Activated CD8-positive, alpha-beta T cell treated with anti-CD3 and anti-CD28 coated beads for 36 hours (primary cell): ENCODE measurements at regions not wholly inside any gene's neighbourhood (a gene's known extent, or its start where the extent isn't known, plus 50 kb on each side); places are given as distances from the start of the nearest gene placed in this dataset.

Experiments used
- ATAC-seq: fragments of 200-7000 bp; cut with Tn5 transposase; one replicate; pipeline ENCODE4 v1.10.0; 2021; ENCODE audit warnings: mild to moderate bottlenecking, moderate library complexity
- CTCF ChIA-PET: fragments of 350-600 bp; sonication (Branson Sonifier 250); formaldehyde crosslinking; loops from one replicate; lab custom pipeline; 2021; ENCODE audit warnings: antibody characterized with exemption; lab: Charles Lee
- POLR2A ChIA-PET: fragments of 350-600 bp; sonication (Branson Sonifier 250); formaldehyde crosslinking; loops from one replicate; lab custom pipeline; 2021; ENCODE audit warnings: antibody characterized with exemption; lab: Charles Lee
- DNase-seq: peaks from one replicate; pipeline ENCODE4 v3.0.0-alpha.2; 2020
- H3K27ac Mint-ChIP-seq: one replicate; pipeline ENCODE4 v1.8.0; 2021; ENCODE audit warnings: mild to moderate bottlenecking, mixed read lengths
- H3K27me3 Mint-ChIP-seq: one replicate; pipeline ENCODE4 v1.8.0; 2021; ENCODE audit warnings: mixed read lengths
- H3K36me3 Mint-ChIP-seq: one replicate; pipeline ENCODE4 v1.8.0; 2021; ENCODE audit warnings: low read depth, mixed read lengths
- H3K4me1 Mint-ChIP-seq: one replicate; pipeline ENCODE4 v1.8.0; 2021; ENCODE audit warnings: low read depth, mixed read lengths
- H3K4me3 Mint-ChIP-seq: one replicate; pipeline ENCODE4 v1.8.0; 2021; ENCODE audit warnings: mild to moderate bottlenecking, moderate library complexity, mixed read lengths
- H3K9me3 Mint-ChIP-seq: one replicate; pipeline ENCODE4 v1.8.0; 2021; ENCODE audit warnings: mixed read lengths
- CTCF ChIP-seq: fragments of 200-600 bp; IDR thresholded peaks from one replicate; pipeline ENCODE4 v1.8.0; 2022; ENCODE audit warnings: antibody characterized with exemption, mild to moderate bottlenecking
- intact Hi-C: fragments of 100-400 bp; cut with micrococcal nuclease; formaldehyde crosslinking; loops from one replicate; pipeline ENCODE4 v1.10.0; 2022

- ATAC-seq (no peak), DNase-seq (no peak)
- TF ChIP-seq CTCF = no peak
- ChIA-PET POLR2A (no interaction called here), CTCF (interaction anchor here (3.6 kb wide), 1 partner anchor 21 kb away, joined by 16 read pairs; no protein-coding TSS in a partner anchor)
- H3K4me3 Mint-ChIP-seq = no peak overlapping the region
- no peak overlapping the region for H3K27ac Mint-ChIP-seq
- H3K36me3 Mint-ChIP-seq = no peaks in the 10 kb centered on the region
- intact Hi-C loops = no loop called here
- H3K9me3 Mint-ChIP-seq = peaks cover 6% of the 10 kb centered on the region
- no peaks in the 10 kb centered on the region for H3K4me1 Mint-ChIP-seq
- H3K27me3 Mint-ChIP-seq = no peaks in the 10 kb centered on the region
Measured at GRCh38 chr20:58065508-58066361, 162.7 kb downstream of the ANKRD60 start.

- Mint-ChIP-seq H3K36me3 (no peaks in the 10 kb centered on the region), H3K4me1 (no peaks in the 10 kb centered on the region), H3K27me3 (peaks cover 7% of the 10 kb centered on the region), H3K27ac (no peak overlapping the region), H3K9me3 (peaks cover 6% of the 10 kb centered on the region), H3K4me3 (no peak overlapping the region)
- ChIA-PET CTCF (no interaction called here), POLR2A (no interaction called here)
- DNase-seq (no peak), ATAC-seq (no peak)
- intact Hi-C loops = no loop called here
- TF ChIP-seq CTCF = no peak
Measured at GRCh38 chr20:58064411-58065010, 163.9 kb downstream of the ANKRD60 start.

DNA sequence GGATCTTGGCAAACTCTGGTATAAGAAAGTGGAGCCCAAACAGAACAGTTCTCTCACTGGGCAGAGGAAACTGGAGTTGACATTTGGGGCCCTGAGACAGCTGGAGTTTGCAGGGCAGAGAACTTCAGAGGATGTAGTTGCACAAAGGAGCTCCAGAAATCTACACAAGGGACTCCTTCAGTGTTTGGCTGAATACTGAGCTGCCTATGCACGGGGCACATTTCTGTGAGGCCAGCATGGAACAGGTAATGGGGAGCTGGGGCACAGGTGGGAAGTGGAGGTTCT lies 169.3 kb downstream of the ANKRD60 start:
- Mint-ChIP-seq H3K27me3 (peaks cover 25% of the 10 kb centered on the region), H3K27ac (no peak overlapping the region), H3K9me3 (peaks cover 6% of the 10 kb centered on the region), H3K36me3 (no peaks in the 10 kb centered on the region), H3K4me1 (no peaks in the 10 kb centered on the region), H3K4me3 (no peak overlapping the region)
- TF ChIP-seq CTCF = no peak
- ATAC-seq = no peak
- DNase-seq = no peak
- intact Hi-C loops = no loop called here
- ChIA-PET POLR2A (no interaction called here), CTCF (no interaction called here)

- no peak overlapping the region for H3K4me3 Mint-ChIP-seq
- H3K27ac Mint-ChIP-seq = no peak overlapping the region
- peaks cover 27% of the 10 kb centered on the region for H3K27me3 Mint-ChIP-seq
- ChIA-PET CTCF (interaction anchor here (1.1 to 1.5 kb wide), 3 partner anchors 28 to 60 kb away, joined by 3 to 4 read pairs (median 3); no protein-coding TSS in a partner anchor), POLR2A (no interaction called here)
- no peak for ATAC-seq
- H3K36me3 Mint-ChIP-seq = no peaks in the 10 kb centered on the region
- peaks cover 6% of the 10 kb centered on the region for H3K9me3 Mint-ChIP-seq
- no peak for DNase-seq
- H3K4me1 Mint-ChIP-seq = no peaks in the 10 kb centered on the region
- no peak for TF ChIP-seq CTCF
- intact Hi-C loops = no loop called here
Measured at GRCh38 chr20:58058421-58059259, 169.8 kb downstream of the ANKRD60 start.
